K562 (cell line): ENCODE measurements at regions not wholly inside any gene's neighbourhood (a gene's known extent, or its start where the extent isn't known, plus 50 kb on each side); places are given as distances from the start of the nearest gene placed in this dataset.

Experiments
- ATAC-seq: fragments of 200-7000 bp; cut with Tn5 transposase; 3 replicates; pipeline ENCODE4 v1.9.1; 2020; ENCODE audit warnings: moderate library complexity
- BruUV-seq: library from RNA; stranded (reverse); fragments of 400-500 nt; replicated peaks from 2 replicates; lab custom pipeline; 2021; lab: Mats Ljungman, UMichigan
- CTCF ChIA-PET: fragments of 300-600 bp; formaldehyde crosslinking; extraction: SDS; loops from one replicate; lab custom pipeline; 2021; ENCODE audit warnings: low intra/inter-chr PET ratio; lab: Yijun Ruan, JAX
- POLR2A ChIA-PET: fragments of 300-600, 350-650 bp; sonication (Branson Sonifier 250); formaldehyde crosslinking; extraction: SDS; loops from one replicate; lab custom pipeline; 2021; ENCODE audit warnings: antibody characterized with exemption, inconsistent platforms; lab: Yijun Ruan, JAX
- DNase-seq, 4 experiments: peaks; one replicate each; pipeline versions ENCODE4 v3.0.0 to v3.0.0-alpha.2; 2011 to 2018; ENCODE audit warnings: low spot score in 3 of 4, mixed read lengths in 3 of 4; ENCODE audit errors: extremely low read depth in 1 of 4
- FAIRE-seq: peaks from 2 replicates; lab custom pipeline; 2011; peaks lifted over from hg19 to GRCh38; lab: Jason Lieb, UNC
- H2AFZ ChIP-seq: 2 replicates; pipeline ENCODE4 v1.6.0; 2011; ENCODE audit warnings: low read depth, low read length, control low read depth, inconsistent platforms
- H3K27ac ChIP-seq: fragments of 200-600 bp; 3 replicates; pipeline ENCODE4 v1.8.0; 2011; ENCODE audit warnings: low read depth, mild to moderate bottlenecking, control low read depth, inconsistent platforms, low read length, moderate library complexity, mixed read lengths; ENCODE audit errors: extremely low read depth
- H3K27me3 ChIP-seq, 2 experiments: fragments of 300-600 bp in 1 of 2; 2 replicates in 1 of 2; 3 replicates in 1 of 2; pipeline versions ENCODE4 v1.6.0 to v1.8.0; 2011; ENCODE audit warnings: inconsistent platforms in 2 of 2, low read length in 2 of 2, mild to moderate bottlenecking in 1 of 2, mixed read lengths in 1 of 2, moderate library complexity in 1 of 2; ENCODE audit not compliant: control insufficient read depth in 2 of 2, insufficient read depth in 2 of 2
- H3K36me3 ChIP-seq: fragments of 300-600 bp; 3 replicates; pipeline ENCODE4 v1.8.0; 2011; ENCODE audit warnings: mild to moderate bottlenecking, low read length, inconsistent platforms; ENCODE audit not compliant: control insufficient read depth, insufficient read depth
- H3K4me1 ChIP-seq, 2 experiments: fragments of 200-600 bp in 1 of 2; replicated peaks in 1 of 2; 2 replicates in 1 of 2; 3 replicates in 1 of 2; pipeline versions ENCODE4 v1.5.1 to v1.8.0; 2011; ENCODE audit warnings: inconsistent platforms in 2 of 2, low read length in 2 of 2, mild to moderate bottlenecking in 1 of 2, mixed read lengths in 1 of 2, moderate library complexity in 1 of 2; ENCODE audit not compliant: control insufficient read depth in 2 of 2, insufficient read depth in 2 of 2
- H3K4me2 ChIP-seq: 2 replicates; pipeline ENCODE4 v1.6.1; 2011; ENCODE audit warnings: low read length, control low read depth, inconsistent platforms, mixed read lengths; ENCODE audit not compliant: insufficient read depth
- H3K4me3 ChIP-seq: fragments of 200-600 bp; sonication (generic), shearing (Covaris generic); 2 replicates; pipeline ENCODE4 v1.5.1; 2016; ENCODE audit warnings: control low read depth, inconsistent platforms
- H3K79me2 ChIP-seq: fragments of 200-600 bp; 3 replicates; pipeline ENCODE4 v1.8.0; 2011; ENCODE audit warnings: low read length, inconsistent platforms; ENCODE audit not compliant: control insufficient read depth, insufficient read depth
- H3K9ac ChIP-seq, 2 experiments: 2 replicates each; pipeline versions ENCODE4 v1.6.0 to v1.6.1; 2011; ENCODE audit warnings: low read depth in 2 of 2, low read length in 2 of 2, control low read depth in 1 of 2, inconsistent platforms in 1 of 2, mild to moderate bottlenecking in 1 of 2, mixed read lengths in 1 of 2; ENCODE audit not compliant: insufficient read depth in 1 of 2
- H3K9me1 ChIP-seq: one replicate; pipeline ENCODE4 v1.6.0; 2011; ENCODE audit warnings: inconsistent platforms, mild to moderate bottlenecking, low read length, moderate library complexity; ENCODE audit not compliant: control insufficient read depth, insufficient read depth
- H3K9me3 ChIP-seq: replicated peaks from 2 replicates; pipeline ENCODE4 v1.5.1; 2011; ENCODE audit warnings: low read depth, low read length, inconsistent platforms; ENCODE audit not compliant: control insufficient read depth, insufficient read depth
- H4K20me1 ChIP-seq: replicated peaks from 2 replicates; pipeline ENCODE4 v1.6.1; 2011; ENCODE audit warnings: low read length, inconsistent platforms, mixed read lengths; ENCODE audit not compliant: control insufficient read depth, insufficient read depth
- ARID2 ChIP-seq: fragments of 450-650 bp; IDR thresholded peaks from 2 replicates; pipeline ENCODE4 v1.6.1; 2017; ENCODE audit warnings: antibody characterized with exemption, mild to moderate bottlenecking
- ARNT ChIP-seq, 2 experiments: fragments of 450-650 bp; IDR thresholded peaks; 2 replicates each; pipeline ENCODE4 v1.6.1; 2016; ENCODE audit warnings: mild to moderate bottlenecking in 1 of 2
- ATF3 ChIP-seq, 2 experiments: fragments of 450-650 bp in 1 of 2; sonication (generic) in 1 of 2; formaldehyde crosslinking in 1 of 2; IDR thresholded peaks in 1 of 2; conservative IDR thresholded peaks in 1 of 2; 2 replicates each; pipeline versions ENCODE4 v1.6.1 to v1.8.1; 2016 to 2023; ENCODE audit warnings: mild to moderate bottlenecking in 2 of 2, moderate library complexity in 2 of 2, inconsistent platforms in 1 of 2, missing genetic modification reagents in 1 of 2
- ATF4 ChIP-seq: fragments of 450-650 bp; formaldehyde crosslinking; IDR thresholded peaks from 2 replicates; pipeline ENCODE4 v1.4.0; 2022; ENCODE audit warnings: mild to moderate bottlenecking, moderate library complexity
- CEBPG ChIP-seq, 3 experiments: fragments of 200-800 bp in 1 of 3; sonication (Bioruptor generic) in 1 of 3; sonication (generic) in 1 of 3; formaldehyde crosslinking in 1 of 3; IDR thresholded peaks in 2 of 3; conservative IDR thresholded peaks in 1 of 3; 2 replicates each; pipeline versions ENCODE4 v1.6.1 to v1.8.0; 2016 to 2022; ENCODE audit warnings: missing compliant biosample characterization in 2 of 3, missing genetic modification characterization in 2 of 3, mild to moderate bottlenecking in 1 of 3, missing genetic modification reagents in 1 of 3
- POLR2H ChIP-seq: IDR thresholded peaks from 2 replicates; pipeline ENCODE4 v1.6.1; 2016; ENCODE audit warnings: missing genetic modification characterization, low read depth, mild to moderate bottlenecking, control low read depth, missing compliant biosample characterization, moderate library complexity
- RFX1 ChIP-seq: fragments of 450-650 bp; IDR thresholded peaks from 2 replicates; pipeline ENCODE4 v1.6.1; 2016; ENCODE audit warnings: mild to moderate bottlenecking, moderate library complexity
- ZNF584 ChIP-seq: fragments of 200-800 bp; sonication (Bioruptor generic); IDR thresholded peaks from 2 replicates; pipeline ENCODE4 v1.6.1; 2016; ENCODE audit warnings: low read depth, mild to moderate bottlenecking, missing genetic modification characterization, missing compliant biosample characterization
- WGBS: fragments of 100-300 bp; shearing (Covaris generic); methylation state at CpG from one replicate; pipeline ENCODE4 v1.1.6; 2016; ENCODE audit warnings: low coverage, mixed read lengths; ENCODE audit not compliant: insufficient coverage; ENCODE audit errors: missing lambda C conversion rate; 5-methylcytosine and 5-hydroxymethylcytosine counted together
- in situ Hi-C: fragments of 300-500 bp; cut with MboI; formaldehyde crosslinking; loops from 4 replicates; pipeline ENCODE4 v1.15.0; 2018; ENCODE audit warnings: inconsistent platforms, mixed read lengths
- intact Hi-C: fragments of 100-400 bp; cut with micrococcal nuclease; formaldehyde crosslinking; loops from 2 replicates; pipeline ENCODE4 v1.14.2; 2022

- TF ChIP-seq POLR2H (0 out of 2 replicates have a peak, but pooled peaks have one; percentile 11), ATF3 (IDR thresholded peaks at IDR 0.05) (0 out of 2 replicates have a peak, but pooled peaks have one; percentile 7), ATF3 (CRISPR knock-in tag; conservative IDR thresholded peaks at IDR 0.05) (no peak), ZNF584 (CRISPR knock-in tag) (no peak), CEBPG (CRISPR knock-in tag; IDR thresholded peaks at IDR 0.05) (peak; percentile 50), CEBPG (tag; conservative IDR thresholded peaks at IDR 0.05 in 1 of 2, IDR thresholded peaks at IDR 0.05 in 1 of 2) (peak; percentile 46 to 93; a peak in 3 of 4 replicates), ARID2 (no peak), RFX1 (no peak), ATF4 (0 out of 2 replicates have a peak, but pooled peaks have one; percentile 37), ARNT (IDR thresholded peaks at IDR 0.05) (no peak)
- FAIRE-seq: no peak
- ATAC-seq: no peak
- intact Hi-C loops: no loop called here
- POLR2A ChIA-PET: no interaction called here
- Histone ChIP-seq H2AFZ (no peak overlapping the region), H3K9me3 (no peaks in the 10 kb centered on the region), H3K79me2 (no peaks in the 10 kb centered on the region), H3K36me3 (no peaks in the 10 kb centered on the region), H3K27ac (no peak overlapping the region), H3K4me3 (no peak overlapping the region), H3K4me1 (no peaks in the 10 kb centered on the region), H3K9me1 (no peaks in the 10 kb centered on the region), H3K9ac (no peak overlapping the region), H3K4me2 (no peak overlapping the region), H4K20me1 (no peaks in the 10 kb centered on the region), H3K27me3 (no peaks in the 10 kb centered on the region)
- no TSS peak for BruUV-seq
- WGBS: 0% methylated on average over 2 of the region's 2 CpGs
- DNase-seq: no peak
- in situ Hi-C loops: no loop called here
- CTCF ChIA-PET: no interaction called here
Measured at GRCh38 chr7:83866582-83866981, 217.6 kb upstream of the SEMA3E start.
